MM.1S (cell line): ENCODE measurements at regions not wholly inside any gene's neighbourhood (a gene's known extent, or its start where the extent isn't known, plus 50 kb on each side); places are given as distances from the start of the nearest gene placed in this dataset.

Source experiments
- DNase-seq: peaks from one replicate; pipeline ENCODE4 v3.0.0-alpha.2; 2015
- H2AFZ ChIP-seq: fragments of 300-600 bp; sonication (generic); 2 replicates; pipeline ENCODE4 v1.6.0; 2016; ENCODE audit warnings: antibody characterized with exemption, low read length
- H3F3A ChIP-seq: fragments of 300-600 bp; sonication (generic); 2 replicates; pipeline ENCODE4 v1.6.1; 2016; ENCODE audit warnings: mild to moderate bottlenecking, antibody characterized with exemption, low read length, moderate library complexity, mixed read lengths; ENCODE audit not compliant: insufficient read depth
- H3K27ac ChIP-seq: fragments of 300-600 bp; sonication (generic); 2 replicates; pipeline ENCODE4 v1.5.1; 2016; ENCODE audit warnings: mild to moderate bottlenecking, low read length
- H3K27me3 ChIP-seq: fragments of 300-600 bp; sonication (generic); replicated peaks from 2 replicates; pipeline ENCODE4 v1.6.0; 2016; ENCODE audit warnings: low read length; ENCODE audit not compliant: insufficient read depth
- H3K36me3 ChIP-seq: fragments of 300-600 bp; sonication (generic); replicated peaks from 2 replicates; pipeline ENCODE4 v1.6.1; 2016; ENCODE audit warnings: mild to moderate bottlenecking, low read length, mixed read lengths; ENCODE audit not compliant: insufficient read depth
- H3K4me1 ChIP-seq: fragments of 300-600 bp; sonication (generic); 2 replicates; pipeline ENCODE4 v1.6.1; 2016; ENCODE audit warnings: low read length, mixed read lengths
- H3K4me2 ChIP-seq: fragments of 300-600 bp; sonication (generic); 2 replicates; pipeline ENCODE4 v1.6.0; 2016; ENCODE audit warnings: low read depth, low read length
- H3K4me3 ChIP-seq: fragments of 300-600 bp; sonication (generic); 2 replicates; pipeline ENCODE4 v1.5.1; 2016; ENCODE audit warnings: low read length, mixed read lengths
- H3K79me2 ChIP-seq: fragments of 300-600 bp; sonication (generic); 2 replicates; pipeline ENCODE4 v1.6.1; 2016; ENCODE audit warnings: mixed run types, low read length, mixed read lengths
- H3K9ac ChIP-seq: fragments of 300-600 bp; sonication (generic); 2 replicates; pipeline ENCODE4 v1.6.1; 2016; ENCODE audit warnings: low read length, mixed read lengths
- H3K9me2 ChIP-seq: fragments of 300-600 bp; sonication (generic); replicated peaks from 2 replicates; pipeline ENCODE4 v1.6.1; 2016; ENCODE audit warnings: mild to moderate bottlenecking, low read length, mixed read lengths; ENCODE audit not compliant: insufficient read depth
- H3K9me3 ChIP-seq: fragments of 300-600 bp; sonication (generic); replicated peaks from 2 replicates; pipeline ENCODE4 v1.6.1; 2016; ENCODE audit warnings: mild to moderate bottlenecking, low read length, mixed read lengths; ENCODE audit not compliant: insufficient read depth
- H4K20me1 ChIP-seq: fragments of 300-600 bp; sonication (generic); 2 replicates; pipeline ENCODE4 v1.6.1; 2016; ENCODE audit warnings: mild to moderate bottlenecking, low read length, moderate library complexity, mixed read lengths; ENCODE audit not compliant: insufficient read depth
- EZH2 ChIP-seq: fragments of 300-600 bp; sonication (generic); optimal IDR thresholded peaks from 2 replicates; pipeline ENCODE3; 2017; ENCODE audit warnings: low read depth, mild to moderate bottlenecking, antibody characterized with exemption, low read length, mixed read lengths
- EZH2phosphoT487 ChIP-seq: fragments of 300-600 bp; sonication (generic); IDR thresholded peaks from 2 replicates; pipeline ENCODE4 v1.6.1; 2018; ENCODE audit warnings: antibody characterized with exemption, low read length
- TF ChIP-seq, protein P1 (sequence below): fragments of 300-600 bp; sonication (generic); IDR thresholded peaks from 2 replicates; pipeline ENCODE4 v1.5.1; 2016; ENCODE audit warnings: antibody characterized with exemption, low read length, mixed read lengths

DNA sequence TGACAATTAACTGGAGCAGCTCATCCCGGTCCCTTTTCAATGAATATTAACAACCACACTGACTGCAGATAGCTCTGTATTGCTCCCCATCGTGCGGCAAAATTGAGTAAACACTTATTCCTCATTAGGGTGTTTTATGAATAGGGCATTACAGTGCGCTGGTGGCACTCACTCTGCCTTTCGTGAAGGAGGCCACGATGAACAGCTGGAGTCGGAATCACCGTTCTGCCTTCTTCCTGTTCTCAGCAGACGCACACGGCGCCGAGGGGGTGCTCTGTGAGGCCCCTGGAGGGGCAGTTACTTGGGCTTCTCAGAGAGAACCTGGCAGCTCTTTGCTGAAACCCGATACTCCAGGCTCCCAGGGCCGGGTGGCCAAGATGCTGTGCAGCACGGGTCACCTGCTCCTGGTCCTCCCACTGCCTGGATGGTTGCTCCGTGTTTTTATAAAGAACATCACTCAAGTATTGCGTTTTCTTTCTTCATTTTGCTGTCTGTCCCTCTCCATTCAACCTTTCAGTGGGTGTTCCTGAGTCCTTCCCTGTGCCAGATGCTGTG lies 241.9 kb downstream of the GLRX3 start:
- no peaks in the 10 kb centered on the region for H3K27me3 ChIP-seq
- no peaks in the 10 kb centered on the region for H3K36me3 ChIP-seq
- no peak overlapping the region for H3K9ac ChIP-seq
- peaks cover 23% of the 10 kb centered on the region for H3K4me1 ChIP-seq
- H2AFZ ChIP-seq: no peak overlapping the region
- H3K79me2 ChIP-seq: no peaks in the 10 kb centered on the region
- H3K9me2 ChIP-seq: no peaks in the 10 kb centered on the region
- no peak overlapping the region for H3K27ac ChIP-seq
- TF ChIP-seq, protein P1, sequence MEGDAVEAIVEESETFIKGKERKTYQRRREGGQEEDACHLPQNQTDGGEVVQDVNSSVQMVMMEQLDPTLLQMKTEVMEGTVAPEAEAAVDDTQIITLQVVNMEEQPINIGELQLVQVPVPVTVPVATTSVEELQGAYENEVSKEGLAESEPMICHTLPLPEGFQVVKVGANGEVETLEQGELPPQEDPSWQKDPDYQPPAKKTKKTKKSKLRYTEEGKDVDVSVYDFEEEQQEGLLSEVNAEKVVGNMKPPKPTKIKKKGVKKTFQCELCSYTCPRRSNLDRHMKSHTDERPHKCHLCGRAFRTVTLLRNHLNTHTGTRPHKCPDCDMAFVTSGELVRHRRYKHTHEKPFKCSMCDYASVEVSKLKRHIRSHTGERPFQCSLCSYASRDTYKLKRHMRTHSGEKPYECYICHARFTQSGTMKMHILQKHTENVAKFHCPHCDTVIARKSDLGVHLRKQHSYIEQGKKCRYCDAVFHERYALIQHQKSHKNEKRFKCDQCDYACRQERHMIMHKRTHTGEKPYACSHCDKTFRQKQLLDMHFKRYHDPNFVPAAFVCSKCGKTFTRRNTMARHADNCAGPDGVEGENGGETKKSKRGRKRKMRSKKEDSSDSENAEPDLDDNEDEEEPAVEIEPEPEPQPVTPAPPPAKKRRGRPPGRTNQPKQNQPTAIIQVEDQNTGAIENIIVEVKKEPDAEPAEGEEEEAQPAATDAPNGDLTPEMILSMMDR: no peak
- no peak for TF ChIP-seq EZH2
- no peak for TF ChIP-seq EZH2phosphoT487
- H3K4me3 ChIP-seq: no peak overlapping the region
- no peaks in the 10 kb centered on the region for H3K9me3 ChIP-seq
- no peak for DNase-seq
- no peaks in the 10 kb centered on the region for H4K20me1 ChIP-seq
- no peaks in the 10 kb centered on the region for H3F3A ChIP-seq
- no peak overlapping the region for H3K4me2 ChIP-seq

DNA sequence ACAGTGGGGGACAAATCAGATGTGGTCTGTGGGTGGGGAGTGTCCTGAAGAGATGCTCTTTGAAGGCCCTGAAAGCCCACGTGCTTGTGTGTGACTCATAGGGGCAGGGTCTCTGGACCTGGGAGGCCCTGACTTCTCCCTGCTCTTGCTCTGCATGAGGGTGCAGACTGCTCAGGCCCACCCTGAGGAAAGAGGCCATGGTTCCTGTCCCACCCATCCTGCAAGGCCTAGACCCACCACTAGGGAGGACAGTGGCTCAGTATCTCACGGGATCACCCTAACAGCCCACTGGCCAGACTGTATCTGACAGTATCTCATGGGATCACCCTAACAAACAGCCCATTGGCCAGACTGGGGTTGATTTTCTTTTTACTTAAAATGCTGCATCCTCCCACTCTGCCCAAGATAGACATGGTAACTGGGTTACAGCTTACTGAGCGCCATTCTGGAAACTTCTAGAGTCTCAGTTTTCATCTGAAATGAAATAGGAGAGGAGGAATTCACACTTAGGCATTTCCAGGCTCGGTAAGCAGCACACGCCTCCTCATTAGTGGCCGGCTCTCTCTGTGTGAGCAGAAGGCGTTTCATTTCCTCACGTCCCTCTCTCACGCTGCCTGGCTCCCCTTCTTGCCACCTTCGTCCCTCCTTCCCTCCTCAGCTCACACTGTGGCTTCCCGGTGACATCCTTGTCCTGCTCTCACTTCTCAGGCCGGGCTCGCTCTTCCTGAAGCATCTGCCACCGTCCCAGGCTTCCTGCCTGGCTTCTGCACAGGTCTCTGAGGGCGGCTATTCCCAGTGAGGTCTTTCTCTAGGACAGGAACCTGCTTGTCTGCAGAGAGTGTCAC lies 242.6 kb downstream of the GLRX3 start:
- Histone ChIP-seq H3K36me3 (no peaks in the 10 kb centered on the region), H3K4me1 (peaks cover 21% of the 10 kb centered on the region), H2AFZ (no peak overlapping the region), H3K9me2 (no peaks in the 10 kb centered on the region), H3K4me3 (no peak overlapping the region), H4K20me1 (no peaks in the 10 kb centered on the region), H3K27me3 (no peaks in the 10 kb centered on the region), H3K27ac (no peak overlapping the region), H3K9me3 (no peaks in the 10 kb centered on the region), H3K4me2 (no peak overlapping the region), H3K9ac (no peak overlapping the region), H3K79me2 (no peaks in the 10 kb centered on the region), H3F3A (no peaks in the 10 kb centered on the region)
- no peak for DNase-seq
- TF ChIP-seq EZH2phosphoT487: no peak
- TF ChIP-seq, protein P1: peak; percentile 14; the same call in 1 of the 2 replicates

DNA sequence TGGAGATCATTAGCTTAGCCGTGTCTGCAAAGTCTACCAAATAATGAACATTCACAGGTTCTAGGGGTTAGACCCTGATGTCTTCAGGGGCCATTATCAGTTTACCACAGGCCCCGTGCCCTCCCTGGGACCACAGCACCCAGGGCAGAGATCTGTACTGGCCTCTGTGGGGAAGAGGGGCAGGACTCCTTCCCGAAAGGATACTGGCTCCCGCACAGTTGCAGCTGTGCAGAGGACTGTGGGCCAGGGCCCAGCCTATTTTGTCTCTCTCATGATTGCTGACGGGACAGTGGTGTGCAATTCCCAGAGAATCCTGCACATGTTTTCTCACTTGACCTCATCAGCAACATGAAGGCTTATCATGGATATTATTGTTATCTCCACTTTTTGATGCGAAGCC lies 243.9 kb downstream of the GLRX3 start:
- no peak for TF ChIP-seq EZH2phosphoT487
- TF ChIP-seq, protein P1: no peak
- TF ChIP-seq EZH2: no peak
- H3F3A ChIP-seq: no peaks in the 10 kb centered on the region
- H3K9ac ChIP-seq: no peak overlapping the region
- no peaks in the 10 kb centered on the region for H3K9me2 ChIP-seq
- H3K79me2 ChIP-seq: no peaks in the 10 kb centered on the region
- no peak overlapping the region for H3K27ac ChIP-seq
- no peak for DNase-seq
- no peak overlapping the region for H3K4me3 ChIP-seq
- no peaks in the 10 kb centered on the region for H3K27me3 ChIP-seq
- H4K20me1 ChIP-seq: no peaks in the 10 kb centered on the region
- H3K36me3 ChIP-seq: no peaks in the 10 kb centered on the region
- no peaks in the 10 kb centered on the region for H3K9me3 ChIP-seq
- H2AFZ ChIP-seq: no peak overlapping the region
- H3K4me2 ChIP-seq: no peak overlapping the region
- peaks cover 15% of the 10 kb centered on the region for H3K4me1 ChIP-seq
